ENCODE measurements at regions not wholly inside any gene's neighbourhood (a gene's known extent, or its start where the extent isn't known, plus 50 kb on each side); places are given as distances from the start of the nearest gene placed in this dataset.

DNA sequence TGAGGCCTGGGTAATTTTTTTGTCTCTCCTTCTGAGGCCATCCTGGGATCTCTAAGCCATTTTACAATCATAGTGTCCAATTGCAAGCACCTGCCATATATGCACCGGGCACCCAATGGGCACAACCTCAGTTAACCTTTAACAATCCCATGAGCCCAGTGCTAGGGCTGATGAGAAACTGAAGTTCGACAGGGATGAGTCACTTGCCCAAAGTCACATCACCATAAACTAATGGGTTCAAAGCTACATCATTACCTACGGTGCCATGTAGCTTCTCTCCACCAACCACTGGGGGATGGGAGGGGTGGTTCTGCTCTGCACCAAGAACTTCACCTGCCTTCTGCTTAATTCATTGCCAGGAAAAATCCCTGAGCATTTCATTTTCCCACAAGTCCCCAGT lies 95.8 kb upstream of the ZNF716 start:
- no peak overlapping the region for H2AFZ ChIP-seq (ENCODE audit: low read length)
- no peaks in the 10 kb centered on the region for H3K4me1 ChIP-seq (ENCODE audit: insufficient read depth, low read length, poor library complexity, severe bottlenecking)
- no peaks in the 10 kb centered on the region for H3F3A ChIP-seq (ENCODE audit: low read depth)
- H3K9ac ChIP-seq (ENCODE audit: low read depth, low read length, poor library complexity, severe bottlenecking): no peak overlapping the region
- H3K9me2 ChIP-seq (replicated peaks; ENCODE audit: low read depth, low read length): no peaks in the 10 kb centered on the region
- H3K79me2 ChIP-seq (ENCODE audit: insufficient read depth, low read length): no peaks in the 10 kb centered on the region
- no peaks in the 10 kb centered on the region for H3K27me3 ChIP-seq (ENCODE audit: insufficient read depth, low read length, poor library complexity, severe bottlenecking)
- no peak overlapping the region for H3K4me2 ChIP-seq (ENCODE audit: low read depth, low read length, poor library complexity, severe bottlenecking)
- no peaks in the 10 kb centered on the region for H3K36me3 ChIP-seq (ENCODE audit: insufficient read depth, low read length)
- no peaks in the 10 kb centered on the region for H4K20me1 ChIP-seq (ENCODE audit: insufficient read depth, low read length, poor library complexity, severe bottlenecking)
- TF ChIP-seq EZH2phosphoT487 (IDR thresholded peaks at IDR 0.05; ENCODE audit: borderline replicate concordance): no peak
- TF ChIP-seq, protein P1, sequence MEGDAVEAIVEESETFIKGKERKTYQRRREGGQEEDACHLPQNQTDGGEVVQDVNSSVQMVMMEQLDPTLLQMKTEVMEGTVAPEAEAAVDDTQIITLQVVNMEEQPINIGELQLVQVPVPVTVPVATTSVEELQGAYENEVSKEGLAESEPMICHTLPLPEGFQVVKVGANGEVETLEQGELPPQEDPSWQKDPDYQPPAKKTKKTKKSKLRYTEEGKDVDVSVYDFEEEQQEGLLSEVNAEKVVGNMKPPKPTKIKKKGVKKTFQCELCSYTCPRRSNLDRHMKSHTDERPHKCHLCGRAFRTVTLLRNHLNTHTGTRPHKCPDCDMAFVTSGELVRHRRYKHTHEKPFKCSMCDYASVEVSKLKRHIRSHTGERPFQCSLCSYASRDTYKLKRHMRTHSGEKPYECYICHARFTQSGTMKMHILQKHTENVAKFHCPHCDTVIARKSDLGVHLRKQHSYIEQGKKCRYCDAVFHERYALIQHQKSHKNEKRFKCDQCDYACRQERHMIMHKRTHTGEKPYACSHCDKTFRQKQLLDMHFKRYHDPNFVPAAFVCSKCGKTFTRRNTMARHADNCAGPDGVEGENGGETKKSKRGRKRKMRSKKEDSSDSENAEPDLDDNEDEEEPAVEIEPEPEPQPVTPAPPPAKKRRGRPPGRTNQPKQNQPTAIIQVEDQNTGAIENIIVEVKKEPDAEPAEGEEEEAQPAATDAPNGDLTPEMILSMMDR (conservative IDR thresholded peaks at IDR 0.05; ENCODE audit: low read length): no peak
- no peak overlapping the region for H3K4me3 ChIP-seq (ENCODE audit: low read length, poor library complexity, severe bottlenecking)
- peaks cover 8% of the 10 kb centered on the region; the same call in 1 of the 2 replicates for H3K9me3 ChIP-seq (ENCODE audit: insufficient read depth, low read depth, low read length)

DNA sequence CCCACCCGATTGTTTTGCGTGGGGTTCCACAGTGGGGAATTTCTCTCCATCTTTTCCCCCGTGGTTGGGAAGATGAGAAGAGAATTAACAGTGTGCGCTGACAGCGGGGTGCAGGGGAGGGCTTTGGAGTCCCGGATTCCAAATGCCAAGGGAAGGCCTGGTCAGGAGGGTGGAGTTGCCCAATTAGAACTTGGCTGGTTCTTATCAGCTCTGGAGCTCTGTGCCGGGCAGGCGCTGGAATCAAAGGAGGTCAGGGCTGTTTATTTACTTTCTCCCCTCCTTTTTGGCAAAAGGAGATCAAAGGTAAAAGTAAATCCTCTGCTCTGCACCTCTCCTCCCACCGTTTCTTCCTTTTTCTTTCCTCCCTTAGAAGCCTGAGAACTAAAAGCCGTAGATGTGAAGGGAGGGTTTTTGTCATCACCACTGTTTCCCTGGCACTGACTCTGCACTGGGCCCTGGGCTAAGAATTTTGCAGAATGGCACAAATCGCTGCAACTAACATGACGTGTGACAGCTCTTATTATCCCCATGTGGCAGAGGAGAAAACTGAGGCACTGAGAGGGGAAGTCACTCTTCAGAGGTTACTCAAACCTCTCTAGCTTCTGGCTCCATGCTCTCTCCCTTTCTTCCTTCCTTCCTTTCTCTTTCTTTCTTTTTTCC lies 95.2 kb upstream of the ZNF716 start:
- H3K9me2 ChIP-seq (replicated peaks; ENCODE audit: low read depth, low read length): no peaks in the 10 kb centered on the region
- peaks cover 8% of the 10 kb centered on the region; the same call in 1 of the 2 replicates for H3K9me3 ChIP-seq (ENCODE audit: insufficient read depth, low read depth, low read length)
- TF ChIP-seq, protein P1 (conservative IDR thresholded peaks at IDR 0.05; ENCODE audit: low read length): no peak
- TF ChIP-seq EZH2phosphoT487 (IDR thresholded peaks at IDR 0.05; ENCODE audit: borderline replicate concordance): no peak
- no peak overlapping the region for H2AFZ ChIP-seq (ENCODE audit: low read length)
- H3K4me1 ChIP-seq (ENCODE audit: insufficient read depth, low read length, poor library complexity, severe bottlenecking): no peaks in the 10 kb centered on the region
- no peak overlapping the region for H3K4me2 ChIP-seq (ENCODE audit: low read depth, low read length, poor library complexity, severe bottlenecking)
- H3F3A ChIP-seq (ENCODE audit: low read depth): no peaks in the 10 kb centered on the region
- no peak overlapping the region for H3K9ac ChIP-seq (ENCODE audit: low read depth, low read length, poor library complexity, severe bottlenecking)
- H3K79me2 ChIP-seq (ENCODE audit: insufficient read depth, low read length): no peaks in the 10 kb centered on the region
- no peaks in the 10 kb centered on the region for H3K36me3 ChIP-seq (ENCODE audit: insufficient read depth, low read length)
- no peaks in the 10 kb centered on the region for H3K27me3 ChIP-seq (ENCODE audit: insufficient read depth, low read length, poor library complexity, severe bottlenecking)
- H4K20me1 ChIP-seq (ENCODE audit: insufficient read depth, low read length, poor library complexity, severe bottlenecking): no peaks in the 10 kb centered on the region
- no peak overlapping the region for H3K4me3 ChIP-seq (ENCODE audit: low read length, poor library complexity, severe bottlenecking)

DNA sequence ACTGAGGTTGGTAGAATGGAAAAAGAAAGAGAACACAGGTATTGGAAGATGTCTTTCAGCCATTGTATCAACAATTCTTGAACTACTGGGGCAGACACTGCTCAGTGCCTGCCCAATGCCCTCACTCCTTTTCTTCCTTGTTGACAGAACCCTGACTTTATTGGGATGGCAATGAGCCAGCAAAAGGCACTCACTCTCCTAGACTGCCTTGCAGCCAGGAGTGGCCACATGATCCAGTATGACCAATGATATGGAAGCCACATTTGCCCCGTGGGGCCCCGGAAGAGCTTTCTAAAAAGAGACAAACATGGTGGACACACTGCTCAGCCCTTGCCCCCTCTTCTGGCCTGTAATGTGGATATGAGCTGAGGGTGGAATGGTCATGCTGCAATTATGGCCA lies 88.6 kb upstream of the ZNF716 start:
- Histone ChIP-seq H3K4me2 (ENCODE audit: low read depth, low read length, poor library complexity, severe bottlenecking) (no peak overlapping the region), H3K9me2 (replicated peaks; ENCODE audit: low read depth, low read length) (no peaks in the 10 kb centered on the region), H3K9ac (ENCODE audit: low read depth, low read length, poor library complexity, severe bottlenecking) (no peak overlapping the region), H3K27me3 (ENCODE audit: insufficient read depth, low read length, poor library complexity, severe bottlenecking) (no peaks in the 10 kb centered on the region), H3F3A (ENCODE audit: low read depth) (no peaks in the 10 kb centered on the region), H3K4me3 (ENCODE audit: low read length, poor library complexity, severe bottlenecking) (no peak overlapping the region), H2AFZ (ENCODE audit: low read length) (no peak overlapping the region), H3K4me1 (ENCODE audit: insufficient read depth, low read length, poor library complexity, severe bottlenecking) (no peaks in the 10 kb centered on the region), H3K9me3 (ENCODE audit: insufficient read depth, low read depth, low read length) (peaks cover 10% of the 10 kb centered on the region; the same call in 1 of the 2 replicates), H3K36me3 (ENCODE audit: insufficient read depth, low read length) (no peaks in the 10 kb centered on the region), H4K20me1 (ENCODE audit: insufficient read depth, low read length, poor library complexity, severe bottlenecking) (no peaks in the 10 kb centered on the region), H3K79me2 (ENCODE audit: insufficient read depth, low read length) (no peaks in the 10 kb centered on the region)
- TF ChIP-seq, protein P1 (conservative IDR thresholded peaks at IDR 0.05; ENCODE audit: low read length): no peak
- no peak for TF ChIP-seq EZH2phosphoT487 (IDR thresholded peaks at IDR 0.05; ENCODE audit: borderline replicate concordance)

Data from Loucy (cell line).